ENCODE measurements at regions not wholly inside any gene's neighbourhood (a gene's known extent, or its start where the extent isn't known, plus 50 kb on each side); places are given as distances from the start of the nearest gene placed in this dataset.
"Not testable (repeated sequence)": the region's sequence is repeated elsewhere in the genome, so short reads cannot be mapped to it uniquely, and the experiment has no call there.

DNA sequence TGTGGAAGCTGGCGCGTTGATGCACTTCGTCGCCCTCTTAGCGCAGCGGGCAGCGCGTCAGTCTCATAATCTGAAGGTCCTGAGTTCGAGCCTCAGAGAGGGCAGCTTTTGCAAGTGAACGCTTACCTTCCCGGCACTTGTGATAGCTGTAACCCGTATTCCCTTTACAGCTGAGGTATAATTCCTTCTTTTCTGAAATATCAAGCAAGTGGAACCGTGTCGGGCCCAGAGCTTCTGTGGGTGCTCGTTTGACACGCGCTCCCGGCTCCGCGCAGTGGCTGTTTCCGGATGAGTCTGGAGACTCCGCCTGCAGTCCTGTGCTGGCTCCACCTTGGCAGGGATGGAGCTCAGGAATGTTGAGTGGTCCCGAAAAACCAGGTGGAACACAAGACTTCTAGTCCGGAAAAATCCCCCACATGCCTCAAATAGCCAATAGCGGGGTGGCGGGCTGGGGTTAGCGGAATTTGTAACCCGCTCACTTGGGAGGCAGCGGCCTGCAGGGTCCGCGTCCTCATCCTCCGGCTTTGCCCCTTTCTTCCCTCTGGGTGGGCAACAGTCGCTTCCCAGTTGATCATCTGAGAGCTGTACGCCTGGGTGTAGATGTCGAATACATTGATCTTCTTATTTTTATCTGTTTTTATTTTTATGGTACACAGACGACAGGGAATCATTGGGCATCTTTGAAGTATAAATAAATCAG lies 106.8 kb upstream of the ZNF322 start:
- H3K9ac ChIP-seq (ENCODE audit: low read length); H3K4me2 ChIP-seq (ENCODE audit: low read length); H3K4me3 ChIP-seq (ENCODE audit: insufficient read depth, low read depth, low read length); H3K79me2 ChIP-seq (ENCODE audit: insufficient read depth, low read length); H3K36me3 Mint-ChIP-seq (ENCODE audit: low read depth, unreplicated experiment); H3K27ac ChIP-seq (ENCODE audit: low read depth, low read length); H3K27ac Mint-ChIP-seq (ENCODE audit: unreplicated experiment); H3K4me3 Mint-ChIP-seq (ENCODE audit: unreplicated experiment); H2AFZ ChIP-seq (ENCODE audit: low read depth, low read length); H3K36me3 ChIP-seq (ENCODE audit: insufficient read depth, low read length); H3K4me1 Mint-ChIP-seq (ENCODE audit: low read depth, unreplicated experiment); DNase-seq (ENCODE audit: low read depth); H3K27me3 ChIP-seq (ENCODE audit: insufficient read depth, low read length); H3K9me3 Mint-ChIP-seq (ENCODE audit: unreplicated experiment); H3K27me3 Mint-ChIP-seq (ENCODE audit: low read depth, unreplicated experiment); H3K9me3 ChIP-seq (ENCODE audit: insufficient read depth, low read depth, low read length); H3K4me1 ChIP-seq (ENCODE audit: insufficient read depth, low read length); FAIRE-seq; H4K20me1 ChIP-seq (ENCODE audit: insufficient read depth, low read length): not testable (repeated sequence)

DNA sequence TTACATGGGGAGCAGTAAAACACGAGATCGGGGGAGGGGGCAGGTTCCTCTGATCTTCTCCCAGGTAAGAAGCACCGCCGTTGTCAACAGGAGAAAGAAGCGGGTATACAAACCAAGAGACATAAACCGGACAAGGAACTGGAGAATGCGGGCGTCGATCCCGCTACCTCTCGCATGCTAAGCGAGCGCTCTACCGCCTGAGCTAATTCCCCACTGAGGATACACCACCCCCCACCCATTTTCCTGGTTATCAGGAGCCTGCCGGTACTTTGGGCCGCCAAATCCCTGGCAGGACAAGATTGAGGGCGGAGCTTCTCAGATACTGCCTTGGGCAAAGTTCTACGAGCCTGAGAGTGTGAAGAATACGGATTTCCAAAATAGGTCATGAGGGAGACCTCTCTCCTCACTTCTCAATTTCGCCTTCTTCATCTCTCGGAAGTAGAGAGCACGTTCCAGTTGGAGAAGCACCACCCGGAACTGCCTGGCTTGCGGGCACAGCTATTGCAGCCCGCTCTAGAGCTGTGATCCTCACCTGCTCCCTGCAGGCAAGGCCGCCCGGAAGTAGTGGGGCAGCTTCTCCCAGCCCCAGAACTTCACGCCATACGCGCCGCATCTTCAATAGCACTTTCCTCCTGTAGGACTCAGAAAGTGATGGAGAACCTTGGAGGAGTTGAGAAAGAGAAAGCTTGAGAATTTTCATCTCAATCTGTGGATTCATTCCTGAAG lies 111.6 kb upstream of the ZNF322 start:
- not testable (repeated sequence) for H3K27ac ChIP-seq (ENCODE audit: low read depth, low read length); FAIRE-seq; H3K27ac Mint-ChIP-seq (ENCODE audit: unreplicated experiment); H3K4me3 Mint-ChIP-seq (ENCODE audit: unreplicated experiment); H3K27me3 Mint-ChIP-seq (ENCODE audit: low read depth, unreplicated experiment); H3K4me3 ChIP-seq (ENCODE audit: insufficient read depth, low read depth, low read length); H3K79me2 ChIP-seq (ENCODE audit: insufficient read depth, low read length); H3K4me2 ChIP-seq (ENCODE audit: low read length); H3K9ac ChIP-seq (ENCODE audit: low read length); H3K4me1 ChIP-seq (ENCODE audit: insufficient read depth, low read length); H4K20me1 ChIP-seq (ENCODE audit: insufficient read depth, low read length); H3K36me3 Mint-ChIP-seq (ENCODE audit: low read depth, unreplicated experiment); H3K4me1 Mint-ChIP-seq (ENCODE audit: low read depth, unreplicated experiment); DNase-seq (ENCODE audit: low read depth); H3K9me3 Mint-ChIP-seq (ENCODE audit: unreplicated experiment); H3K9me3 ChIP-seq (ENCODE audit: insufficient read depth, low read depth, low read length); H3K36me3 ChIP-seq (ENCODE audit: insufficient read depth, low read length); H3K27me3 ChIP-seq (ENCODE audit: insufficient read depth, low read length); H2AFZ ChIP-seq (ENCODE audit: low read depth, low read length)

DNA sequence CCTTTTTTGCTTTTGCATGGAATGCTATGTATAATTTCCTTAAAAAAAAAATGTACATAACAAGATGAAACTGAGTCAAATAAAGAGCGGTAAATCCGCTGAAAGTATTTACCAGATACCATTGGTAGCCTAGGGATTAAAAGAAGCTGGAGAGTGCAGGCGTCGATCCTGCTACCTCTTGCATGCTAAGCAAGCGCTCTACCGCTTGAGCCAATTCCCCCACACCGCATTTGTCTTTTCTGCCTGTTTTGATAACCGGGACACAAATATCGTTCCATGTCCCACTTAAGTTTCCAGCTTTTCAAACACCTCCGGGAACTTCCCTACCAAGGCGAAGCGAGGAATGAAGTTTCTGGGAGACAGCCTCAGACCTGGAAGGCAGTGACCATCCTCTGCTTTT lies 113.9 kb upstream of the ZNF322 start:
- H3K9me3 Mint-ChIP-seq (ENCODE audit: unreplicated experiment); H3K4me1 Mint-ChIP-seq (ENCODE audit: low read depth, unreplicated experiment); H3K4me3 Mint-ChIP-seq (ENCODE audit: unreplicated experiment); H3K27me3 ChIP-seq (ENCODE audit: insufficient read depth, low read length); H3K36me3 Mint-ChIP-seq (ENCODE audit: low read depth, unreplicated experiment); H3K36me3 ChIP-seq (ENCODE audit: insufficient read depth, low read length); H3K27ac Mint-ChIP-seq (ENCODE audit: unreplicated experiment); H3K79me2 ChIP-seq (ENCODE audit: insufficient read depth, low read length); H3K9ac ChIP-seq (ENCODE audit: low read length); H3K4me2 ChIP-seq (ENCODE audit: low read length); H3K9me3 ChIP-seq (ENCODE audit: insufficient read depth, low read depth, low read length); H3K4me3 ChIP-seq (ENCODE audit: insufficient read depth, low read depth, low read length); H3K4me1 ChIP-seq (ENCODE audit: insufficient read depth, low read length); H3K27me3 Mint-ChIP-seq (ENCODE audit: low read depth, unreplicated experiment); H3K27ac ChIP-seq (ENCODE audit: low read depth, low read length); H2AFZ ChIP-seq (ENCODE audit: low read depth, low read length); FAIRE-seq; H4K20me1 ChIP-seq (ENCODE audit: insufficient read depth, low read length); DNase-seq (ENCODE audit: low read depth): not testable (repeated sequence)

DNA sequence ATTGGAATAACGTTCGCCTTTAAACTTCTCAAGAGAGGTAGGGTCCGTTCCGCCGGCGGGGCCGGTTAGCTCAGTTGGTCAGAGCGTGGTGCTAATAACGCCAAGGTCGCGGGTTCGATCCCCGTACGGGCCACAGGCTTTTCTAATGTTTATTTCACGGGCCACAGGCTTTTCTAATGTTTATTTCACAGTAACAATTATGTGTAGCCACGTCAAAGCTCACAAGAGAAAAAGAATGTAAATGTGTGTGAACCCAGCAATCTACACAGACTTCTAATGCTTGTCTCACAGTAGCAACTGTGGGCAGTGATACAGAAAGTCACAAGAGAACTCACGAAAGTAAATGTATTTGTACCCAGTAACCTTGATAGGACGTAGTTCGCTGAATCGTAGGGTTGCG lies 121.0 kb upstream of the ZNF322 start:
- H3K27me3 Mint-ChIP-seq (ENCODE audit: low read depth, unreplicated experiment); H3K9me3 Mint-ChIP-seq (ENCODE audit: unreplicated experiment); H3K27ac ChIP-seq (ENCODE audit: low read depth, low read length); H3K79me2 ChIP-seq (ENCODE audit: insufficient read depth, low read length); H4K20me1 ChIP-seq (ENCODE audit: insufficient read depth, low read length); H2AFZ ChIP-seq (ENCODE audit: low read depth, low read length); H3K36me3 Mint-ChIP-seq (ENCODE audit: low read depth, unreplicated experiment); DNase-seq (ENCODE audit: low read depth); FAIRE-seq; H3K9ac ChIP-seq (ENCODE audit: low read length); H3K27me3 ChIP-seq (ENCODE audit: insufficient read depth, low read length); H3K36me3 ChIP-seq (ENCODE audit: insufficient read depth, low read length); H3K4me1 Mint-ChIP-seq (ENCODE audit: low read depth, unreplicated experiment); H3K27ac Mint-ChIP-seq (ENCODE audit: unreplicated experiment); H3K4me1 ChIP-seq (ENCODE audit: insufficient read depth, low read length); H3K4me3 ChIP-seq (ENCODE audit: insufficient read depth, low read depth, low read length); H3K4me2 ChIP-seq (ENCODE audit: low read length); H3K4me3 Mint-ChIP-seq (ENCODE audit: unreplicated experiment); H3K9me3 ChIP-seq (ENCODE audit: insufficient read depth, low read depth, low read length): not testable (repeated sequence)

DNA sequence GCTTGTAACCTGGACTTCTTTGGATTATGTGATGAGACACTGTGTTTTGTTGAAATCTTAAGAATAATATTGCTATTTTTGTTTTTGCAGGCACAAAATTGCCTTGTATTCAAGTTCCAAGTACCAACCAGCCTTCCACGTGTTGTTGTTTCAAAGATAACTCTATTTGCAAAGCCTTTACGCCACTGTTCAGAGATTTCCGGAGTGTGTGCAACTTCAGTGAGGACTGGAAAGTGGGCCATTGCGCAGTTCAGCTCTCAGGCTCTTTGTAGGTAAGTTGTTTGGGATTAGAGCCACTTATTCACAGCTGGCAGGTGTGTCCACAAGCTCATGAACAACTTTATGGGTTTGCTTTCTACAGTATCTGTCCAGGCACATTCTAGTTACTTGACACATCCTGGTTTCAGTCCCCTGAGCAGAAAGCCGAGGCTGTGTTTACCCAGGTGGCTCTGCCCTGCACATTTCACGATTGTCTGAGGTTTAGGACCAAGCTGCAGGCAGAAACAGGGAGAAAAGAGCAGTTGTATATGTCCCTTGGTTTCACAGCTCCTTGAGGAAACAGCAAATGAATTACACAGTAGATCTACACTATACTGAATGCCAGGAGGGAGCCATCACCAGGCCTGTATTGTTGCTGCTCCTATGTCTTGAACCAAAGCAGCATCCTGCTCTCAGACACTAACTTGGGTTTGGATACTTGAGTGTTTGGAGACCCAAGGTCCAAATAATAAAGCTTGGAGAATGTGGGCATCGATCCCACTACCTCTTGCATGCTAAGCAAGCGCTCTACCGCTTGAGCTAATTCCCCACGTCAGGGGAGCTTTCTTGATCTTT lies 136.1 kb upstream of the ZNF322 start:
- not testable (repeated sequence) for H3K9me3 ChIP-seq (ENCODE audit: insufficient read depth, low read depth, low read length); H3K4me3 ChIP-seq (ENCODE audit: insufficient read depth, low read depth, low read length); H3K27ac Mint-ChIP-seq (ENCODE audit: unreplicated experiment); H3K27me3 ChIP-seq (ENCODE audit: insufficient read depth, low read length); H3K4me1 Mint-ChIP-seq (ENCODE audit: low read depth, unreplicated experiment); H4K20me1 ChIP-seq (ENCODE audit: insufficient read depth, low read length); H3K4me3 Mint-ChIP-seq (ENCODE audit: unreplicated experiment); DNase-seq (ENCODE audit: low read depth); H2AFZ ChIP-seq (ENCODE audit: low read depth, low read length); H3K4me1 ChIP-seq (ENCODE audit: insufficient read depth, low read length); H3K36me3 ChIP-seq (ENCODE audit: insufficient read depth, low read length); H3K36me3 Mint-ChIP-seq (ENCODE audit: low read depth, unreplicated experiment); H3K4me2 ChIP-seq (ENCODE audit: low read length); H3K27ac ChIP-seq (ENCODE audit: low read depth, low read length); H3K9ac ChIP-seq (ENCODE audit: low read length); H3K79me2 ChIP-seq (ENCODE audit: insufficient read depth, low read length); H3K27me3 Mint-ChIP-seq (ENCODE audit: low read depth, unreplicated experiment); H3K9me3 Mint-ChIP-seq (ENCODE audit: unreplicated experiment); FAIRE-seq

Data from astrocyte (in vitro differentiated cells and primary cell).